Gastrocnemius medialis (tissue), 4 donors: ENCODE measurements at regions not wholly inside any gene's neighbourhood (a gene's known extent, or its start where the extent isn't known, plus 50 kb on each side); places are given as distances from the start of the nearest gene placed in this dataset.

Source experiments
- ATAC-seq, 2 donors: fragments of 150-250 bp; one replicate each; pipeline ENCODE4 v1.9.1; 2016
- DNase-seq, 2 donors: peaks; one replicate each; pipeline ENCODE4 v3.0.0-alpha.2; 2019
- H3K27ac ChIP-seq, 4 donors: fragments of 200-600 bp; sonication (generic); 1 replicate in 1 of 4; 2 replicates in 3 of 4; pipeline ENCODE4 v1.5.1; 2016 to 2018; ENCODE audit warnings: mild to moderate bottlenecking in 2 of 4, moderate library complexity in 1 of 4
- H3K27me3 ChIP-seq, 3 donors: fragments of 200-600 bp; sonication (generic) in 2 of 3; 1 replicate in 1 of 3; 2 replicates in 2 of 3; pipeline versions ENCODE4 v1.5.1 to v1.6.0; 2016 to 2019; ENCODE audit warnings: mild to moderate bottlenecking in 1 of 3, moderate library complexity in 1 of 3
- H3K36me3 ChIP-seq, 2 donors: fragments of 200-600 bp; sonication (generic) in 1 of 2; one replicate each; pipeline ENCODE4 v1.5.1; 2017 to 2018
- H3K4me1 ChIP-seq, 2 donors: fragments of 200-600 bp; sonication (generic) in 1 of 2; one replicate each; pipeline ENCODE4 v1.5.1; 2016 to 2017; ENCODE audit warnings: mild to moderate bottlenecking in 2 of 2
- H3K4me3 ChIP-seq, 4 donors: fragments of 200-600 bp; sonication (generic) in 3 of 4; 1 replicate in 1 of 4; 2 replicates in 3 of 4; pipeline ENCODE4 v1.5.1; 2016 to 2019; ENCODE audit warnings: mild to moderate bottlenecking in 2 of 4
- H3K9me3 ChIP-seq, 3 donors: fragments of 200-600 bp; sonication (generic) in 2 of 3; 1 replicate in 1 of 3; 2 replicates in 2 of 3; pipeline ENCODE4 v1.5.1; 2016 to 2019
- POLR2A ChIP-seq, 2 donors: fragments of 450-650 bp; IDR thresholded peaks; one replicate each; pipeline ENCODE4 v1.6.1; 2017; ENCODE audit warnings: antibody characterized with exemption in 2 of 2, mild to moderate bottlenecking in 2 of 2, moderate library complexity in 2 of 2
- in situ Hi-C, 4 donors: fragments of 200-750 bp; cut with MboI; loops; one replicate each; pipeline versions ENCODE4 v1.15.0 to v1.8.0; 2017; ENCODE audit warnings: low sequenced_read_pairs in 4 of 4
- intact Hi-C: fragments of 100-400 bp; cut with DNase I; formaldehyde crosslinking; loops from one replicate; pipeline ENCODE4 v1.15.1; 2023; ENCODE audit warnings: low total_unique reads
- TF ChIP-seq, protein P1 (sequence below), 5 experiments: fragments of 450-650 bp in 3 of 5; fragments of 200-600 bp in 2 of 5; sonication (generic) in 2 of 5; IDR thresholded peaks in 4 of 5; conservative IDR thresholded peaks in 1 of 5; 1 replicate in 4 of 5; 2 replicates in 1 of 5; pipeline ENCODE4 v1.5.1; 2016 to 2019; ENCODE audit warnings: antibody characterized with exemption in 5 of 5, mild to moderate bottlenecking in 3 of 5, moderate library complexity in 3 of 5

DNA sequence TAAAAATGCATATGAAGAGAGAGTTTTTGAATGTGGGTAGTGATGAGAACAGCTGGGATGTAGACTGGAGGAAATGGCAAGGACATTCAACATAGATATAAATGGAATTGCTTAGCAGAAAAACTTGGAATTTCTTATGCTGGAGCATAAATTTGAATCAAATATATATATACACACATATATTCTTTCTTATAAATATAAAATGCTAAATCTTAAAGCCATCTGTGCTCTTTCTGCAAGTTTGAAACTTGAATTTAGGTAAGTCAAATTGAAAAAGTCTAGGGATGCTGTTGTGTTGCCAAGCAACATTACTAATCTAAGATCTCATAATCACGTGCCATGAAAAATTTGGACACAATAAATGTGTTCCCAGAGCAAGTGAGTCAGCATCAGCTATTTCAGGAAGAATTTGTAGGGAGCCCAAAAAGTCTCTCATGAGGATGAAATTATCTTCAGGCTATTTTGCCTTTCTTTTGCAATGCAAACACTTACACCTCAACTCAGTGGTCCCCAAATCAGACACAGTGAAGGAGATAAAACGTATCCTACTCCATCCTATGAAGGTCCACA, 58.4 kb upstream of the ALDH1A1 start:
- in situ Hi-C loops (loop anchor here in 2 of 4 donors (10.0 kb wide), 2 partner anchors 126 to 146 kb away; no protein-coding TSS in a partner anchor), intact Hi-C loops (no loop called here)
- TF ChIP-seq, protein P1, sequence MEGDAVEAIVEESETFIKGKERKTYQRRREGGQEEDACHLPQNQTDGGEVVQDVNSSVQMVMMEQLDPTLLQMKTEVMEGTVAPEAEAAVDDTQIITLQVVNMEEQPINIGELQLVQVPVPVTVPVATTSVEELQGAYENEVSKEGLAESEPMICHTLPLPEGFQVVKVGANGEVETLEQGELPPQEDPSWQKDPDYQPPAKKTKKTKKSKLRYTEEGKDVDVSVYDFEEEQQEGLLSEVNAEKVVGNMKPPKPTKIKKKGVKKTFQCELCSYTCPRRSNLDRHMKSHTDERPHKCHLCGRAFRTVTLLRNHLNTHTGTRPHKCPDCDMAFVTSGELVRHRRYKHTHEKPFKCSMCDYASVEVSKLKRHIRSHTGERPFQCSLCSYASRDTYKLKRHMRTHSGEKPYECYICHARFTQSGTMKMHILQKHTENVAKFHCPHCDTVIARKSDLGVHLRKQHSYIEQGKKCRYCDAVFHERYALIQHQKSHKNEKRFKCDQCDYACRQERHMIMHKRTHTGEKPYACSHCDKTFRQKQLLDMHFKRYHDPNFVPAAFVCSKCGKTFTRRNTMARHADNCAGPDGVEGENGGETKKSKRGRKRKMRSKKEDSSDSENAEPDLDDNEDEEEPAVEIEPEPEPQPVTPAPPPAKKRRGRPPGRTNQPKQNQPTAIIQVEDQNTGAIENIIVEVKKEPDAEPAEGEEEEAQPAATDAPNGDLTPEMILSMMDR (IDR thresholded peaks at IDR 0.05 in 4 of 5, conservative IDR thresholded peaks at IDR 0.05 in 1 of 5) = no peak
- no peak for TF ChIP-seq POLR2A (IDR thresholded peaks at IDR 0.05)
- Histone ChIP-seq H3K4me3 (no peak overlapping the region), H3K4me1 (peaks cover 0 to 5% of the 10 kb centered on the region in 2 donors), H3K9me3 (no peaks in the 10 kb centered on the region), H3K27ac (peak overlapping the region in 2 of 4 donors; percentile 28 to 59), H3K27me3 (no peaks in the 10 kb centered on the region), H3K36me3 (no peaks in the 10 kb centered on the region)
- DNase-seq (no peak), ATAC-seq (peak; percentile 83 to 87)

DNA sequence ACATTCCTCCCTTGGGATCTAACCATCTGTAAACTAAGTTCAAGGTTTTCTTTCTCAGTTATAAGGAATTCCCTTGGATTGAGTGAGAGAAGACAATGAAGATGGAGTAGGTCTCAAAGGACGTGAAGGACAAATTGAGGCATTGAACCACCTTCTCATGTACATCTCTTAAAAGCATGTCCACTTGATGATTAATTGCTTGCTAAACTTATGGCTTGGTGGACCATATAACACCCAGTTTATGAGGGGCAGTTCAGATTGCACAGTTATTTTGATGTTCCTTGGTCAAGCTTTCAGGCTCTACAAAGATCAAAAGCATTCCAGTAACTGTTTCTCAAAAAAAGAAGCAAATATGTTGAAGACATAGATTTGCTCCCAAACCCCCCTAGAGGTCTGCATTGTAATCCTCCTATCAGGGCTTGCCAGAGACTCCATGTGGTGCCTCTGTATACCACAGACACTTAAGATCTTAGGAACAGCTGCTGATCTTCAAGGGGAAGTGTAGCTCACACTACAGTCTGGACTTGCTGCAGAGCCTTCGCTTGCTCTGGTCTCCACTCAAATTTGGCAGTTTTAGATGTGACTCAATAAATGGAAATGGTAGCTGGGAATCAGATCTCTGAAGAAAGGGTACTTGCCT, 56.9 kb upstream of the ALDH1A1 start:
- in situ Hi-C loops (loop anchor here in 2 of 4 donors (10.0 kb wide), 2 partner anchors 125 to 145 kb away; no protein-coding TSS in a partner anchor), intact Hi-C loops (no loop called here)
- Histone ChIP-seq H3K27ac (no peak overlapping the region), H3K36me3 (no peaks in the 10 kb centered on the region), H3K27me3 (no peaks in the 10 kb centered on the region), H3K9me3 (no peaks in the 10 kb centered on the region), H3K4me3 (no peak overlapping the region), H3K4me1 (peaks cover 0 to 5% of the 10 kb centered on the region in 2 donors)
- TF ChIP-seq, protein P1 (IDR thresholded peaks at IDR 0.05 in 4 of 5, conservative IDR thresholded peaks at IDR 0.05 in 1 of 5) = no peak
- TF ChIP-seq POLR2A (IDR thresholded peaks at IDR 0.05) = no peak
- ATAC-seq = no peak
- no peak for DNase-seq

DNA sequence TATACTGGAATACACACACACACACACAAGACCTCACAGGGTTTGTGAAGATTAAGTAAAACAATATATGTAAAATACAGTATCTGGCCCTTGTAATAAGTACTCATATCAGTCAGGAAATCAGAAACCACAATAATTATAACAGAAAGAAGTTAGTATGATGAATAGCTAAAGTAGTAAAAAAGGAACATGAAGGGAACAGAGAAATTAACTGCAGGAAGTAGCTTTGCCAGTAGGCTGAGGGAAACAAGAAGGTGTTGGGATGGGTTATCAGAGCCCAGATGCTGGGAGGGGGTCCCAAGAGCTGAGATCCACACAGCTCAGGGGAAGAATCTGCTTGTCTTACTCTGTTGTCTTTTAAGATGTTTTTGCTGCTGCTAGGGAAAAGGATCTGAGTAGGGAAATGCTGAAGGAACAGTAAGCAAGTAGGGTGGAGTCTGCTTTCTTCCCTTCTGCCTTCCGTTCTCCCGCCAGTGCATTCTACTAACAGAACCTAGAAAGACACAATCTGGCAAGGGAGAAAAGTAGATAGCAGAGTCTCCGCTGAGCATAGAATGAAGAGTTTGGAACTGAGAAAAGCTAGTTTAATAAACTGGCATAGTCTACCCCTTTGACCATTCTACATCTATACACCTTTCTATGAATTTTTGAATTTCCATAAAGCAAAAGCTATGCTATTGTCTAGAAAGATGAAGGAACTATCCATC, 55.3 kb upstream of the ALDH1A1 start:
- ATAC-seq = peak in 1 of 2 donors; percentile 18
- Histone ChIP-seq H3K4me3 (no peak overlapping the region), H3K27me3 (no peaks in the 10 kb centered on the region), H3K9me3 (no peaks in the 10 kb centered on the region), H3K4me1 (peaks cover 0 to 5% of the 10 kb centered on the region in 2 donors), H3K36me3 (no peaks in the 10 kb centered on the region), H3K27ac (no peak overlapping the region)
- no peak for DNase-seq
- TF ChIP-seq, protein P1 (IDR thresholded peaks at IDR 0.05 in 4 of 5, conservative IDR thresholded peaks at IDR 0.05 in 1 of 5) = no peak
- TF ChIP-seq POLR2A (IDR thresholded peaks at IDR 0.05) = no peak
- intact Hi-C loops (no loop called here), in situ Hi-C loops (no loop called here)

DNA sequence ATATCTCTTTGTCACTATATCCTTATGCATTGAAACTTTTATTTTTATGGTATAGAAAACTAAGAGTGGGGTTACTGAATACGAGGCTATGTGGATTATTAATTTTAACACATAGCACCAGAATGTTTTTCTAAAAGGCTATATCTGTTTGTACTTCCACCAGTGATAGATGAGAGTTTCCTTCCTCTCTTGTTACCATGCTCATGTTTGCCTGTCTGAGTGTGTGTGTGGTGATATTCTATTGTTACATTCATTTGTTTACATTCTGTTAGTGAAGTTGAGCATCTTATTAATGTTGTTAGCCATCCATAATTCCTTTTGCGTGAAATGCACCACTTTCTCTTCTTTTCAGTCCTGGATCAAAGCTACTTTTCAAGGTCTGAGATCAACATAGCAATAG, 54.1 kb upstream of the ALDH1A1 start:
- intact Hi-C loops (no loop called here), in situ Hi-C loops (no loop called here)
- no peaks in the 10 kb centered on the region for H3K36me3 ChIP-seq

More for the DNA sequence above, 54.1 kb upstream of the ALDH1A1 start:
- peaks cover 0 to 5% of the 10 kb centered on the region in 2 donors for H3K4me1 ChIP-seq
- no peaks in the 10 kb centered on the region for H3K27me3 ChIP-seq
- no peak overlapping the region for H3K27ac ChIP-seq
- ATAC-seq (no peak), DNase-seq (no peak)
- no peak for TF ChIP-seq POLR2A (IDR thresholded peaks at IDR 0.05)
- TF ChIP-seq, protein P1 (IDR thresholded peaks at IDR 0.05 in 4 of 5, conservative IDR thresholded peaks at IDR 0.05 in 1 of 5) = no peak
- no peak overlapping the region for H3K4me3 ChIP-seq
- no peaks in the 10 kb centered on the region for H3K9me3 ChIP-seq
